Duodenal mucosa (tissue), 2 donors: ENCODE measurements at regions not wholly inside any gene's neighbourhood (a gene's known extent, or its start where the extent isn't known, plus 50 kb on each side); places are given as distances from the start of the nearest gene placed in this dataset.

Experiments
- H3K27ac ChIP-seq: one replicate; pipeline ENCODE4 v1.7.0; 2013; ENCODE audit warnings: low read depth, low read length
- H3K27me3 ChIP-seq, 2 donors: one replicate each; pipeline ENCODE4 v1.7.0; 2013; ENCODE audit warnings: low read length in 2 of 2, control low read depth in 1 of 2; ENCODE audit not compliant: insufficient read depth in 2 of 2, control insufficient read depth in 1 of 2
- H3K36me3 ChIP-seq, 2 donors: one replicate each; pipeline ENCODE4 v1.7.0; 2013; ENCODE audit warnings: low read length in 2 of 2, control low read depth in 1 of 2; ENCODE audit not compliant: insufficient read depth in 2 of 2, control insufficient read depth in 1 of 2
- H3K4me1 ChIP-seq, 2 donors: one replicate each; pipeline ENCODE4 v1.7.0; 2013; ENCODE audit warnings: low read length in 2 of 2, control low read depth in 1 of 2; ENCODE audit not compliant: insufficient read depth in 2 of 2, control insufficient read depth in 1 of 2
- H3K4me3 ChIP-seq, 2 donors: one replicate each; pipeline ENCODE4 v1.7.0; 2013; ENCODE audit warnings: low read length in 2 of 2, low read depth in 1 of 2
- H3K9ac ChIP-seq, 2 donors: one replicate each; pipeline ENCODE4 v1.7.0; 2013; ENCODE audit warnings: low read length in 2 of 2, low read depth in 1 of 2
- H3K9me3 ChIP-seq, 2 donors: one replicate each; pipeline ENCODE4 v1.7.0; 2013; ENCODE audit warnings: low read length in 2 of 2, control low read depth in 1 of 2; ENCODE audit not compliant: control insufficient read depth in 1 of 2

DNA sequence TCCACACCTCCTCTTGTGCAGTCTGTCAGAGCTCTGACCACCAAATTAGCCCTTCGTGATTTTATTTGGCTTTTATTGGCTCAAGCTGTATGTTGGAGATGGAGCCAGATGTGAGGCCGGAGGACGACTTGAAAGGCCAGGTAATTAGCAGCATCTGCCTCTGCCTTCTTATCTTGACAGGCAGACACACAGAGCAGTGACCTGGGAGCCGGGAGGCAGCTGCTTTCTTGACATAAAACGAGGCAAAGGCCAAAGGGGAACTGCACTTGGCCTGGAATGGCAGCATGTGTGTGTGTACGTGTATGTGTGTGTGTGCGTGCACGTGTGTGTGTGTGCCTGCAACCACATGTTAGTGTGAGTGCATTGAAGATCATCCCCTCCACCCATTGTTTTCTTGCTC, 56.9 kb upstream of the BRD7 start:
- Histone ChIP-seq H3K4me3 (no peak overlapping the region), H3K4me1 (no peaks in the 10 kb centered on the region), H3K9ac (no peak overlapping the region), H3K9me3 (no peaks in the 10 kb centered on the region), H3K27me3 (peaks cover 0 to 5% of the 10 kb centered on the region in 2 donors), H3K36me3 (no peaks in the 10 kb centered on the region), H3K27ac (no peak overlapping the region)

DNA sequence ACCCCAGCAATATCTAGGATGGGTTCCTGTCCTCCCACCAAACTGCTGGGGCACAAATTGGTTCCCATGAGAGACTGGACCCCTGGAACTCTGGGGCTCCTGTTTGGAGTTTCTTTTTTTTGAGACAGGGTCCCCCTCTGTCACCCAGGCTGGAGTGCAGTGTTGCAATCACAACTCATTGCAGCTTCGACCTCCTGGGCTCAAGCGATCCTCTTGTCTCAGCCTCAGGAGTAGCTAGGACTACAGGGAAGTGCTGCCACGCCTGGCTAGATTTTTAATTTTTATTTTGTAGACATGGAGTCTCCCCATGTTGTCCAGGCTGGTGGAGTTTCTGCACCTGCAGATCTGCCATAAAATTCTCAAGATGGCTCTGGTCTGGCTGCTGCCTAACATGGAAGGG, 56.3 kb upstream of the BRD7 start:
- Histone ChIP-seq H3K27me3 (peaks cover 0 to 5% of the 10 kb centered on the region in 2 donors), H3K4me3 (no peak overlapping the region), H3K9ac (no peak overlapping the region), H3K27ac (no peak overlapping the region), H3K36me3 (no peaks in the 10 kb centered on the region), H3K4me1 (no peaks in the 10 kb centered on the region), H3K9me3 (peaks cover 0 to under 1% of the 10 kb centered on the region in 2 donors)

DNA sequence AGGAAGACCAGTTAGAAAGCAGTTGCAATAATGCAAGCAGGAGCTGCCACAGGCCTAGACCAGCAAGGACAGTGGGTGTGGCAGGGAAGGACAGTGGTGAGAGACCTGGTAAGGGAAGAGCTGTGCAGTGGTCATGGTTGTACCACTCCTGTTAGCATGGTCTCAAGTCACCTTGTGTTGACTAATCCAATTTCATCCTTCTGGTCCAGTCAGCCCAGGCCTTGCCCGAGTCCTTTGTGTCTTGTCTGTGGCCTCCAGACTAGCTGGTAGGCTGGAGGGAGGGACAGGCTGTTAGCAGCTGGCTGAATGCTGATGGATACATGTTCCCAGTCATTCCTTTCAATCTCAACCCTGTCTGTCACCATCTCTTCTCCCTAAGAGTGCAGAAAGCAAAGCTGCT, 54.1 kb upstream of the BRD7 start:
- H3K36me3 ChIP-seq: no peaks in the 10 kb centered on the region
- H3K4me1 ChIP-seq: no peaks in the 10 kb centered on the region
- no peak overlapping the region for H3K4me3 ChIP-seq
- H3K27ac ChIP-seq: no peak overlapping the region
- peaks cover 8 to 11% of the 10 kb centered on the region in 2 donors for H3K9me3 ChIP-seq
- peaks cover 0 to 5% of the 10 kb centered on the region in 2 donors for H3K27me3 ChIP-seq
- H3K9ac ChIP-seq: no peak overlapping the region

DNA sequence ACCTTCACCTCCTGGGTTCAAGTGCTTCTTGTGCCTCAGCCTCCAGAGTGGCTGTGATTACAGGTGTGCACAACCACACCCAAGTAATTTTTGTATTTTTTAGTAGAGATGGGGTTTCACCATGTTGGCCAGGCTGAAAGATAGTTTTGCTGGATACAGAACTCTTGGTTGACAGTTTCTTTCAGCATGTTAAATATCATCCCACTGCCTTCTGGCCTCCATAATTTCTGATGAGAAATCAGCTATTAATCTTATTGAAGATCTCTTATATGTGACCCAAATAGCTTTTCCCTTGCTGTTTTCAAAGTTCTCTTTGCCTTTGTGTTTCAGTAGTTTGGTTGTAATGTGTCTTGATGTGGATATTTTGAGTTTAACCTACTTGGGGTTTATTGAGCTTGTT, 50.3 kb upstream of the BRD7 start:
- Histone ChIP-seq H3K9ac (no peak overlapping the region), H3K4me1 (no peaks in the 10 kb centered on the region), H3K27me3 (peaks cover 0 to 2% of the 10 kb centered on the region in 2 donors), H3K27ac (no peak overlapping the region), H3K9me3 (peaks cover 13 to 21% of the 10 kb centered on the region in 2 donors), H3K4me3 (no peak overlapping the region), H3K36me3 (no peaks in the 10 kb centered on the region)
